GM21423 (cell line): ENCODE measurements at regions not wholly inside any gene's neighbourhood (a gene's known extent, or its start where the extent isn't known, plus 50 kb on each side); places are given as distances from the start of the nearest gene placed in this dataset.

Experiments
- ATAC-seq: cut with Tn5 transposase; IDR thresholded peaks from one replicate; pipeline ENCODE4 v1.9.1; 2021; ENCODE audit warnings: mild to moderate bottlenecking, moderate library complexity; ENCODE audit not compliant: unreplicated experiment

DNA sequence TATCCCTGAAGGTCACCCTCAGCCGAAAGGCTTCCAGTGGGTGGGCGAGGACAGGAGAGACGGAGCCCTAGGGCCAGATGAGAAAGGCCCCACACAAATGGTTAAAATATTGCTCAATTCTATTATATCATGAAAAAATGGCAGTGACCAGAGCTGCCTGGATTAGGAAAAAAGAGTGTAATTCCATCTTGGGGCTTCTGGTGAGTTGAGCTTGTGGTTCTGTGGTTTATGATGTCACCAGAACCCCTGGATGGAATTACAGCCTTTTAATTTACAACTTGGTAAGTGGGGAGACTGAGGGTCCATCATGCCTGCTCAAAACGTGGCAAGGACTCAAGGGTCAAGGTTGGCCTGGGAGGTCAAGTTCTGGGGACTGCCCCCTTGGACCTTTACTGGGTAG lies 55.5 kb upstream of the STC2 start:
- no peak for ATAC-seq

DNA sequence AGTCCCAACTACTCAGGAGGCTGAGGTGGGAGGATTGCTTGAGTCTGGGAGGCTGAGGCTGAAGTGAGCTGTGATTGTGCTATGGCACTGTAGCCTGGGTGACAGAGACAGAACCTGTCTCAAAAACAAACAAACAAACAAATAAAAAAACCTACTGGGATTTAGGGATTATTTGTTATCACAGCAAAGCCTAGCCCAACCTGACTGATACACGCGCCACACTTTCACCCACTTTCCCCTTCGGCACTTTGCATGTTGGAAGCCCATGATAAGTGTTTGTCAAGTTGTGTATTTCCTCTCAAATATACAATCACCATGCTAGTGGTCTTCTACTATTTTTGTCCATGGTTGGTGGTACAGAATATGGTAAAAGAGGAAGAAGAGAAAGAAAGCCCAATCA lies 50.5 kb upstream of the STC2 start:
- ATAC-seq, result no peak
